ENCODE measurements at regions not wholly inside any gene's neighbourhood (a gene's known extent, or its start where the extent isn't known, plus 50 kb on each side); places are given as distances from the start of the nearest gene placed in this dataset.

DNA sequence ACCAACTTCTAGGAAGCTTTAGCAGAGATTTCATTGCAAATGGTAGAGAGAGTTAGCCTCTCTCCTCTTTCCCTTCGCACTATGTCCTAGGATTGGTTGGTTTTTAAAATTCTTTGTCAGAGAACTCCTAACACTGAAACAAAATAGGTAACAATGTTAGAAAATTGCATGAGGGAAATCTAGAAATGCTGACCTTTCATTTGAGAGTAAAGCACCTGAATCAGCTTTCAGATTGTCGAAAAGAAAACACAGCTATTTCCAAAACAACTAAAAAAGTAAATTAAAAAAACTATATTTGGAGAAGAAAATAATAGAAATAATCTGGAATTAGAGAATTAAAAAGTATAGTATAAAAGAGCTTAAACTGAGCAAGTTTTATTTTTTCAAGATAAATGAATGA, 108.1 kb upstream of the GK2 start:
- in situ Hi-C loops (cut with MboI; ENCODE audit: low sequenced_read_pairs, unreplicated experiment), result no loop called here
- TF ChIP-seq, protein P1, sequence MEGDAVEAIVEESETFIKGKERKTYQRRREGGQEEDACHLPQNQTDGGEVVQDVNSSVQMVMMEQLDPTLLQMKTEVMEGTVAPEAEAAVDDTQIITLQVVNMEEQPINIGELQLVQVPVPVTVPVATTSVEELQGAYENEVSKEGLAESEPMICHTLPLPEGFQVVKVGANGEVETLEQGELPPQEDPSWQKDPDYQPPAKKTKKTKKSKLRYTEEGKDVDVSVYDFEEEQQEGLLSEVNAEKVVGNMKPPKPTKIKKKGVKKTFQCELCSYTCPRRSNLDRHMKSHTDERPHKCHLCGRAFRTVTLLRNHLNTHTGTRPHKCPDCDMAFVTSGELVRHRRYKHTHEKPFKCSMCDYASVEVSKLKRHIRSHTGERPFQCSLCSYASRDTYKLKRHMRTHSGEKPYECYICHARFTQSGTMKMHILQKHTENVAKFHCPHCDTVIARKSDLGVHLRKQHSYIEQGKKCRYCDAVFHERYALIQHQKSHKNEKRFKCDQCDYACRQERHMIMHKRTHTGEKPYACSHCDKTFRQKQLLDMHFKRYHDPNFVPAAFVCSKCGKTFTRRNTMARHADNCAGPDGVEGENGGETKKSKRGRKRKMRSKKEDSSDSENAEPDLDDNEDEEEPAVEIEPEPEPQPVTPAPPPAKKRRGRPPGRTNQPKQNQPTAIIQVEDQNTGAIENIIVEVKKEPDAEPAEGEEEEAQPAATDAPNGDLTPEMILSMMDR (IDR thresholded peaks at IDR 0.05; ENCODE audit: borderline replicate concordance, control extremely low read depth, extremely low read depth, insufficient read depth, missing control alignments), result no peak
- no peak for DNase-seq (ENCODE audit: low spot score)

GRCh38 chr4:79514621-79515329, 106.7 kb upstream of the GK2 start:
- DNase-seq (ENCODE audit: low spot score), result no peak
- TF ChIP-seq, protein P1 (IDR thresholded peaks at IDR 0.05; ENCODE audit: borderline replicate concordance, control extremely low read depth, extremely low read depth, insufficient read depth, missing control alignments), result no peak

DNA sequence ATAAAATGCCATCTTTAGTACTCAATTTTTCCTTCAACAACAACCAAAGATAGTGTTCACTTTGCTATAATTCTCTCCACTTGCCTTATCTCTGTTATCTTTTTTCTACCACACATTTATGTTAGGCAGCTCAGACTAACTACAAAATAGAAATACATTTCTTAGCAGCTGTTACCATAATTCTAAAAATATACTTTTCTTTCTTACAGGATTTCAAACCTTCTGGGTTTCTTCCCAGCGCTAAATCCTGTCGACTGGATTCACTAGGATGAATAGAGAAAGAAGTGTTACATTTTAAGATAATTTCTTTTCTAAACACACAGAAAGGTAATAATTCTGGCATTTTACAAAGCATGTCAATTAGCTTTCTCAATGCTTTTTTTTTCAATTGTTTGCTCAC, 105.5 kb upstream of the GK2 start:
- in situ Hi-C loops (cut with MboI; ENCODE audit: low sequenced_read_pairs, unreplicated experiment), result no loop called here
- TF ChIP-seq, protein P1 (IDR thresholded peaks at IDR 0.05; ENCODE audit: borderline replicate concordance, control extremely low read depth, extremely low read depth, insufficient read depth, missing control alignments), result no peak
- DNase-seq (ENCODE audit: low spot score), result no peak

More at GRCh38 chr4:79514621-79515329, 106.7 kb upstream of the GK2 start:
- in situ Hi-C loops (cut with MboI; ENCODE audit: low sequenced_read_pairs, unreplicated experiment), result no loop called here

- TF ChIP-seq, protein P1 (IDR thresholded peaks at IDR 0.05; ENCODE audit: borderline replicate concordance, control extremely low read depth, extremely low read depth, insufficient read depth, missing control alignments), result no peak
- DNase-seq (ENCODE audit: low spot score), result no peak
- in situ Hi-C loops (cut with MboI; ENCODE audit: low sequenced_read_pairs, unreplicated experiment), result no loop called here
Observed at GRCh38 chr4:79512363-79512762, 104.3 kb upstream of the GK2 start.

GRCh38 chr4:79502081-79502480, 94.1 kb upstream of the GK2 start:
- in situ Hi-C loops (cut with MboI; ENCODE audit: low sequenced_read_pairs, unreplicated experiment), result no loop called here
- TF ChIP-seq, protein P1 (IDR thresholded peaks at IDR 0.05; ENCODE audit: borderline replicate concordance, control extremely low read depth, extremely low read depth, insufficient read depth, missing control alignments), result no peak
- no peak for DNase-seq (ENCODE audit: low spot score)

- TF ChIP-seq, protein P1 (IDR thresholded peaks at IDR 0.05; ENCODE audit: borderline replicate concordance, control extremely low read depth, extremely low read depth, insufficient read depth, missing control alignments), result no peak
- DNase-seq (ENCODE audit: low spot score), result no peak
- in situ Hi-C loops (cut with MboI; ENCODE audit: low sequenced_read_pairs, unreplicated experiment), result no loop called here
Observed at GRCh38 chr4:79498282-79498681, 90.3 kb upstream of the GK2 start.
